IMR-90 (cell line): ENCODE measurements at regions not wholly inside any gene's neighbourhood (a gene's known extent, or its start where the extent isn't known, plus 50 kb on each side); places are given as distances from the start of the nearest gene placed in this dataset.

Source experiments
- ATAC-seq: fragments of 200-7000 bp; cut with Tn5 transposase; 2 replicates; pipeline ENCODE4 v1.9.1; 2020; ENCODE audit warnings: low read depth, mild to moderate bottlenecking, moderate library complexity
- BruUV-seq: library from RNA; stranded (reverse); fragments of 400-500 nt; replicated peaks from 2 replicates; lab custom pipeline; 2021; lab: Mats Ljungman, UMichigan
- CTCF ChIA-PET: fragments of 300-600 bp; formaldehyde crosslinking; extraction: SDS; loops from one replicate; lab custom pipeline; 2021; ENCODE audit warnings: antibody characterized with exemption; lab: Yijun Ruan, JAX
- POLR2A ChIA-PET: fragments of 300-600 bp; sonication (Branson Sonifier 250); formaldehyde crosslinking; loops from one replicate; lab custom pipeline; 2022; ENCODE audit warnings: antibody characterized with exemption; ENCODE audit not compliant: unreplicated experiment; lab: Charles Lee
- DNase-seq: peaks from one replicate; pipeline ENCODE4 v3.0.0; 2013
- H2AFZ ChIP-seq: replicated peaks from 2 replicates; pipeline ENCODE3; 2013; ENCODE audit warnings: low read length, mild to moderate bottlenecking; ENCODE audit not compliant: poor library complexity
- H2AK5ac ChIP-seq: 2 replicates; pipeline ENCODE4 v1.6.1; 2013; ENCODE audit warnings: low read depth, low read length, inconsistent platforms
- H2AK9ac ChIP-seq: replicated peaks from 2 replicates; pipeline ENCODE3; 2013; ENCODE audit warnings: mild to moderate bottlenecking, low read depth, low read length, moderate library complexity; ENCODE audit not compliant: poor library complexity
- H2BK120ac ChIP-seq: 2 replicates; pipeline ENCODE4 v1.6.1; 2013; ENCODE audit warnings: low read depth, low read length, inconsistent platforms
- H2BK15ac ChIP-seq: 3 replicates; pipeline ENCODE4 v1.6.1; 2013; ENCODE audit warnings: low read depth, low read length, inconsistent platforms
- H2BK20ac ChIP-seq: 2 replicates; pipeline ENCODE4 v1.6.1; 2013; ENCODE audit warnings: low read depth, mild to moderate bottlenecking, inconsistent platforms, low read length, moderate library complexity
- H2BK5ac ChIP-seq: 2 replicates; pipeline ENCODE4 v1.6.1; 2013; ENCODE audit warnings: mild to moderate bottlenecking, low read depth, low read length, inconsistent platforms; ENCODE audit not compliant: poor library complexity, severe bottlenecking
- H3K14ac ChIP-seq: replicated peaks from 2 replicates; pipeline ENCODE4 v1.6.1; 2013; ENCODE audit warnings: low read depth, low read length, inconsistent platforms
- H3K18ac ChIP-seq: 2 replicates; pipeline ENCODE4 v1.6.1; 2013; ENCODE audit warnings: low read depth, low read length, control low read depth
- H3K23ac ChIP-seq: 2 replicates; pipeline ENCODE4 v1.6.1; 2013; ENCODE audit warnings: low read depth, low read length, inconsistent platforms
- H3K27ac ChIP-seq: 2 replicates; pipeline ENCODE4 v1.5.1; 2013; ENCODE audit warnings: mild to moderate bottlenecking, control low read depth, low read length; ENCODE audit not compliant: insufficient read depth
- H3K27me3 ChIP-seq: 2 replicates; pipeline ENCODE4 v1.6.1; 2013; ENCODE audit warnings: low read length; ENCODE audit not compliant: control insufficient read depth, insufficient read depth
- H3K36me3 ChIP-seq: 2 replicates; pipeline ENCODE4 v1.6.1; 2013; ENCODE audit warnings: low read length, mixed read lengths; ENCODE audit not compliant: control insufficient read depth, insufficient read depth
- H3K4ac ChIP-seq: 2 replicates; pipeline ENCODE4 v1.6.1; 2013; ENCODE audit warnings: low read depth, low read length, inconsistent platforms
- H3K4me1 ChIP-seq: 2 replicates; pipeline ENCODE4 v1.6.1; 2013; ENCODE audit warnings: low read length, mixed read lengths; ENCODE audit not compliant: control insufficient read depth, insufficient read depth
- H3K4me2 ChIP-seq: 2 replicates; pipeline ENCODE4 v1.6.1; 2013; ENCODE audit warnings: low read depth, mild to moderate bottlenecking, control low read depth, low read length, moderate library complexity
- H3K4me3 ChIP-seq: 2 replicates; pipeline ENCODE4 v1.5.1; 2013; ENCODE audit warnings: low read depth, mild to moderate bottlenecking, control low read depth, low read length, moderate library complexity; ENCODE audit not compliant: insufficient read depth
- H3K56ac ChIP-seq: 2 replicates; pipeline ENCODE4 v1.6.1; 2013; ENCODE audit warnings: low read length, inconsistent platforms; ENCODE audit not compliant: insufficient read depth; ENCODE audit errors: extremely low read depth
- H3K79me1 ChIP-seq, 2 experiments: 2 replicates each; pipeline ENCODE4 v1.6.1; 2013; ENCODE audit warnings: low read length in 2 of 2, inconsistent platforms in 1 of 2, low read depth in 1 of 2
- H3K9ac ChIP-seq: 2 replicates; pipeline ENCODE4 v1.6.1; 2013; ENCODE audit warnings: low read depth, low read length, control low read depth
- H3K9me1 ChIP-seq: 2 replicates; pipeline ENCODE4 v1.6.1; 2013; ENCODE audit warnings: low read length, inconsistent platforms; ENCODE audit not compliant: insufficient read depth
- H3K9me3 ChIP-seq: 2 replicates; pipeline ENCODE4 v1.6.1; 2013; ENCODE audit warnings: low read length; ENCODE audit not compliant: control insufficient read depth, insufficient read depth
- H4K20me1 ChIP-seq: 2 replicates; pipeline ENCODE4 v1.6.1; 2013; ENCODE audit warnings: low read length, inconsistent platforms; ENCODE audit not compliant: insufficient read depth
- H4K5ac ChIP-seq: 2 replicates; pipeline ENCODE4 v1.6.1; 2013; ENCODE audit warnings: mild to moderate bottlenecking, low read depth, low read length, control low read depth
- H4K8ac ChIP-seq, 2 experiments: 2 replicates each; pipeline ENCODE4 v1.6.1; 2013; ENCODE audit warnings: low read depth in 2 of 2, low read length in 2 of 2, control low read depth in 1 of 2, inconsistent platforms in 1 of 2
- H4K91ac ChIP-seq: 2 replicates; pipeline ENCODE4 v1.6.1; 2013; ENCODE audit warnings: low read depth, low read length, inconsistent platforms; ENCODE audit not compliant: insufficient read depth
- BHLHE40 ChIP-seq: fragments of 150-350 bp; IDR thresholded peaks from 2 replicates; pipeline ENCODE4 v1.6.1; 2016; ENCODE audit warnings: mild to moderate bottlenecking, low read depth, low read length
- CEBPB ChIP-seq: IDR thresholded peaks from 2 replicates; pipeline ENCODE4 v1.6.1; 2012; ENCODE audit warnings: low read depth, low read length, improper control_type of control experiment
- CHD1 ChIP-seq: IDR thresholded peaks from 2 replicates; pipeline ENCODE4 v1.6.1; 2012; ENCODE audit warnings: low read depth, low read length, improper control_type of control experiment
- ELK1 ChIP-seq: fragments of 150-350 bp; IDR thresholded peaks from 2 replicates; pipeline ENCODE4 v1.6.1; 2016; ENCODE audit warnings: low read depth, mild to moderate bottlenecking, low read length, moderate library complexity, borderline replicate concordance
- FOS ChIP-seq: fragments of 150-350 bp; IDR thresholded peaks from 2 replicates; pipeline ENCODE4 v1.6.1; 2016; ENCODE audit warnings: low read depth, low read length
- MAFK ChIP-seq: IDR thresholded peaks from 2 replicates; pipeline ENCODE4 v1.6.1; 2012; ENCODE audit warnings: low read depth, low read length, improper control_type of control experiment
- MAZ ChIP-seq: IDR thresholded peaks from 2 replicates; pipeline ENCODE4 v1.6.1; 2012; ENCODE audit warnings: low read depth, mild to moderate bottlenecking, low read length, improper control_type of control experiment, moderate library complexity, borderline replicate concordance
- MXI1 ChIP-seq: IDR thresholded peaks from 2 replicates; pipeline ENCODE4 v1.6.1; 2012; ENCODE audit warnings: low read depth, mild to moderate bottlenecking, low read length, moderate library complexity, borderline replicate concordance
- NFE2L2 ChIP-seq: fragments of 150-350 bp; IDR thresholded peaks from 2 replicates; pipeline ENCODE4 v1.6.1; 2016; ENCODE audit warnings: low read depth, mild to moderate bottlenecking, low read length
- POLR2A ChIP-seq: IDR thresholded peaks from 2 replicates; pipeline ENCODE4 v1.6.1; 2012; ENCODE audit warnings: mild to moderate bottlenecking, low read depth, low read length
- RAD21 ChIP-seq: IDR thresholded peaks from 2 replicates; pipeline ENCODE4 v1.6.1; 2012; ENCODE audit warnings: low read length, improper control_type of control experiment
- RCOR1 ChIP-seq: IDR thresholded peaks from 2 replicates; pipeline ENCODE4 v1.6.1; 2012; ENCODE audit warnings: mild to moderate bottlenecking, low read length, improper control_type of control experiment; ENCODE audit not compliant: insufficient replicate concordance
- RFX5 ChIP-seq: IDR thresholded peaks from 2 replicates; pipeline ENCODE4 v1.8.0; 2012; ENCODE audit warnings: low read depth, mild to moderate bottlenecking, low read length, moderate library complexity
- SMC3 ChIP-seq: fragments of 150-350 bp; IDR thresholded peaks from 2 replicates; pipeline ENCODE4 v1.6.1; 2016; ENCODE audit warnings: low read depth, mild to moderate bottlenecking, antibody characterized with exemption, low read length, moderate library complexity
- USF2 ChIP-seq: fragments of 150-350 bp; IDR thresholded peaks from 2 replicates; pipeline ENCODE4 v1.6.1; 2017; ENCODE audit warnings: mild to moderate bottlenecking, antibody characterized with exemption, low read length, low read depth
- WGBS, 2 experiments: methylation state at CpG; one replicate each; pipeline versions ENCODE4 v1.1.5 to v1.1.7; 2013; ENCODE audit warnings: missing lambda C conversion rate in 2 of 2; ENCODE audit not compliant: insufficient read length in 1 of 2; ENCODE audit errors: extremely low coverage in 2 of 2; 5-methylcytosine and 5-hydroxymethylcytosine counted together
- dilution Hi-C: fragments of 300-500 bp; cut with HindIII; formaldehyde crosslinking; loops from one replicate; pipeline ENCODE4 v1.14.3; 2018; ENCODE audit warnings: low sequenced_read_pairs; ENCODE audit not compliant: unreplicated experiment
- in situ Hi-C: fragments of 300-500 bp; cut with MboI; formaldehyde crosslinking; loops from 3 replicates; pipeline ENCODE4 v1.14.3; 2019; ENCODE audit warnings: low sequenced_read_pairs, inconsistent platforms, mixed read lengths
- intact Hi-C: fragments of 100-400 bp; cut with micrococcal nuclease; formaldehyde crosslinking; loops from 2 replicates; pipeline ENCODE4 v1.10.0; 2022
- TF ChIP-seq, protein P1 (sequence below): conservative IDR thresholded peaks from 2 replicates; pipeline ENCODE4 v1.5.1; 2012; ENCODE audit warnings: mild to moderate bottlenecking, low read depth, low read length, improper control_type of control experiment

- Histone ChIP-seq H3K4me1 (no peaks in the 10 kb centered on the region), H3K23ac (no peak overlapping the region), H2BK5ac (no peak overlapping the region), H2AK5ac (no peak overlapping the region), H3K56ac (no peak overlapping the region), H3K4me2 (no peak overlapping the region), H4K91ac (no peak overlapping the region), H3K27me3 (no peaks in the 10 kb centered on the region), H3K27ac (no peak overlapping the region), H3K14ac (no peak overlapping the region), H3K18ac (no peak overlapping the region), H3K4me3 (no peak overlapping the region), H2BK120ac (no peak overlapping the region), H4K8ac (no peak overlapping the region), H3K9me3 (no peaks in the 10 kb centered on the region), H3K4ac (no peak overlapping the region), H3K9ac (no peak overlapping the region), H4K20me1 (no peaks in the 10 kb centered on the region), H2BK20ac (no peak overlapping the region), H3K79me1 (no peaks in the 10 kb centered on the region), H3K9me1 (no peaks in the 10 kb centered on the region), H2AFZ (no peak overlapping the region), H2BK15ac (no peak overlapping the region), H2AK9ac (no peak overlapping the region), H3K36me3 (no peaks in the 10 kb centered on the region), H4K5ac (no peak overlapping the region)
- ChIA-PET CTCF (no interaction called here), POLR2A (no interaction called here)
- BruUV-seq: no TSS peak
- in situ Hi-C loops (loop anchor here (25.0 kb wide), 1 partner anchor 735 kb away; no protein-coding TSS in a partner anchor), dilution Hi-C loops (no loop called here), intact Hi-C loops (no loop called here)
- no peak for TF ChIP-seq MXI1
- TF ChIP-seq MAZ: no peak
- TF ChIP-seq FOS: no peak
- no peak for TF ChIP-seq CHD1
- TF ChIP-seq POLR2A: no peak
- TF ChIP-seq ELK1: no peak
- no peak for TF ChIP-seq CEBPB
- TF ChIP-seq MAFK: no peak
- TF ChIP-seq BHLHE40: no peak
- no peak for TF ChIP-seq RAD21
- TF ChIP-seq SMC3: no peak
- no peak for TF ChIP-seq USF2
- no peak for TF ChIP-seq RCOR1
- no peak for TF ChIP-seq NFE2L2
- TF ChIP-seq RFX5: no peak
- TF ChIP-seq, protein P1, sequence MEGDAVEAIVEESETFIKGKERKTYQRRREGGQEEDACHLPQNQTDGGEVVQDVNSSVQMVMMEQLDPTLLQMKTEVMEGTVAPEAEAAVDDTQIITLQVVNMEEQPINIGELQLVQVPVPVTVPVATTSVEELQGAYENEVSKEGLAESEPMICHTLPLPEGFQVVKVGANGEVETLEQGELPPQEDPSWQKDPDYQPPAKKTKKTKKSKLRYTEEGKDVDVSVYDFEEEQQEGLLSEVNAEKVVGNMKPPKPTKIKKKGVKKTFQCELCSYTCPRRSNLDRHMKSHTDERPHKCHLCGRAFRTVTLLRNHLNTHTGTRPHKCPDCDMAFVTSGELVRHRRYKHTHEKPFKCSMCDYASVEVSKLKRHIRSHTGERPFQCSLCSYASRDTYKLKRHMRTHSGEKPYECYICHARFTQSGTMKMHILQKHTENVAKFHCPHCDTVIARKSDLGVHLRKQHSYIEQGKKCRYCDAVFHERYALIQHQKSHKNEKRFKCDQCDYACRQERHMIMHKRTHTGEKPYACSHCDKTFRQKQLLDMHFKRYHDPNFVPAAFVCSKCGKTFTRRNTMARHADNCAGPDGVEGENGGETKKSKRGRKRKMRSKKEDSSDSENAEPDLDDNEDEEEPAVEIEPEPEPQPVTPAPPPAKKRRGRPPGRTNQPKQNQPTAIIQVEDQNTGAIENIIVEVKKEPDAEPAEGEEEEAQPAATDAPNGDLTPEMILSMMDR: no peak
- no peak for ATAC-seq
- DNase-seq: no peak
- no CpG with 5 or more reads among the region's 1 CpG for WGBS, 2 experiments
Measured at GRCh38 chr4:103947617-103948016, 227.8 kb upstream of the TACR3 start.
